Stimulated activated CD4-positive, alpha-beta T cell treated with anti-CD3 and anti-CD28 coated beads, Interleukin-12 subunit alpha, Interleukin-12 subunit beta, amount 100 ng/mL, for 24 hours (primary cell): ENCODE measurements at regions not wholly inside any gene's neighbourhood (a gene's known extent, or its start where the extent isn't known, plus 50 kb on each side); places are given as distances from the start of the nearest gene placed in this dataset.

ENCODE experiments used
- DNase-seq, 2 experiments: peaks; one replicate each; pipeline ENCODE4 v3.0.0-alpha.2; 2020; ENCODE audit warnings: low read depth in 2 of 2

GRCh38 chr2:116645155-116645554 lies 1169.3 kb upstream of the DDX18 start:
- no peak for DNase-seq

GRCh38 chr2:116668691-116669090 lies 1145.8 kb upstream of the DDX18 start:
- DNase-seq = no peak

GRCh38 chr2:116669782-116670181 lies 1144.7 kb upstream of the DDX18 start:
- no peak for DNase-seq

GRCh38 chr2:116674188-116674587 lies 1140.3 kb upstream of the DDX18 start:
- no peak for DNase-seq

- DNase-seq = no peak
These were observed 1137.7 kb upstream of the DDX18 start for GRCh38 chr2:116676776-116677175.

GRCh38 chr2:116680256-116680936 lies 1134.1 kb upstream of the DDX18 start:
- no peak for DNase-seq

- no peak for DNase-seq
These were observed 1127.1 kb upstream of the DDX18 start for GRCh38 chr2:116687371-116687770.

- no peak for DNase-seq
These were observed 1121.5 kb upstream of the DDX18 start for GRCh38 chr2:116692988-116693387.

- DNase-seq = no peak
These were observed 1118.3 kb upstream of the DDX18 start for GRCh38 chr2:116696223-116696622.

- DNase-seq = no peak
These were observed 1117.6 kb upstream of the DDX18 start for GRCh38 chr2:116696903-116697302.

- DNase-seq = no peak
These were observed 1108.1 kb upstream of the DDX18 start for GRCh38 chr2:116706396-116706795.

GRCh38 chr2:116716038-116716437 lies 1098.5 kb upstream of the DDX18 start:
- no peak for DNase-seq

- DNase-seq = no peak
These were observed 1098.0 kb upstream of the DDX18 start for GRCh38 chr2:116716444-116716843.

- no peak for DNase-seq
These were observed 1096.7 kb upstream of the DDX18 start for GRCh38 chr2:116717832-116718231.

- no peak for DNase-seq
These were observed 1096.0 kb upstream of the DDX18 start for GRCh38 chr2:116718451-116718850.

GRCh38 chr2:116719836-116720235 lies 1094.7 kb upstream of the DDX18 start:
- no peak for DNase-seq

GRCh38 chr2:116724550-116724949 lies 1089.9 kb upstream of the DDX18 start:
- no peak for DNase-seq

- no peak for DNase-seq
These were observed 1082.2 kb upstream of the DDX18 start for GRCh38 chr2:116732322-116732721.

GRCh38 chr2:116733699-116734098 lies 1080.8 kb upstream of the DDX18 start:
- DNase-seq = no peak

- DNase-seq = no peak
These were observed 1076.5 kb upstream of the DDX18 start for GRCh38 chr2:116737951-116738350.

- DNase-seq = no peak
These were observed 1067.4 kb upstream of the DDX18 start for GRCh38 chr2:116747103-116747502.

- DNase-seq = no peak
These were observed 1064.5 kb upstream of the DDX18 start for GRCh38 chr2:116749994-116750393.

- DNase-seq = no peak
These were observed 1060.0 kb upstream of the DDX18 start for GRCh38 chr2:116754381-116755101.

GRCh38 chr2:116761864-116762263 lies 1052.6 kb upstream of the DDX18 start:
- no peak for DNase-seq
